Dedifferentiated amniotic fluid mesenchymal stem cell (primary cell): ENCODE measurements at regions not wholly inside any gene's neighbourhood (a gene's known extent, or its start where the extent isn't known, plus 50 kb on each side); places are given as distances from the start of the nearest gene placed in this dataset.
A peak's percentile ranks its signal among the peaks of the same experiment; 100 is the strongest.

Experiments used
- DNase-seq: peaks from one replicate; pipeline ENCODE4 v3.0.0-alpha.2; 2016; ENCODE audit errors: extremely low spot score

- no peak for DNase-seq
Measured at GRCh38 chr14:51546099-51546498, 105.6 kb upstream of the FRMD6 start.

GRCh38 chr14:51546603-51547258 lies 105.0 kb upstream of the FRMD6 start:
- DNase-seq: no peak

- peak; percentile 97 for DNase-seq
Measured at GRCh38 chr14:51547260-51547659, 104.5 kb upstream of the FRMD6 start.

- DNase-seq: no peak
Measured at GRCh38 chr14:51547701-51548100, 104.0 kb upstream of the FRMD6 start.

- no peak for DNase-seq
Measured at GRCh38 chr14:51548187-51548586, 103.5 kb upstream of the FRMD6 start.

GRCh38 chr14:51550636-51551035 lies 101.1 kb upstream of the FRMD6 start:
- DNase-seq: no peak

- DNase-seq: no peak
Measured at GRCh38 chr14:51552275-51552674, 99.4 kb upstream of the FRMD6 start.

GRCh38 chr14:51552768-51553404 lies 98.8 kb upstream of the FRMD6 start:
- DNase-seq: no peak

GRCh38 chr14:51554339-51554920 lies 97.3 kb upstream of the FRMD6 start:
- peak; percentile 69 for DNase-seq

GRCh38 chr14:51554953-51555352 lies 96.8 kb upstream of the FRMD6 start:
- no peak for DNase-seq

GRCh38 chr14:51561141-51561540 lies 90.6 kb upstream of the FRMD6 start:
- no peak for DNase-seq

GRCh38 chr14:51562816-51563215 lies 88.9 kb upstream of the FRMD6 start:
- no peak for DNase-seq

GRCh38 chr14:51563560-51563959 lies 88.2 kb upstream of the FRMD6 start:
- no peak for DNase-seq

GRCh38 chr14:51564460-51564859 lies 87.2 kb upstream of the FRMD6 start:
- DNase-seq: no peak

- no peak for DNase-seq
Measured at GRCh38 chr14:51564986-51565604, 86.6 kb upstream of the FRMD6 start.

GRCh38 chr14:51566831-51567582 lies 84.7 kb upstream of the FRMD6 start:
- no peak for DNase-seq

- DNase-seq: no peak
Measured at GRCh38 chr14:51568366-51568765, 83.3 kb upstream of the FRMD6 start.

- DNase-seq: no peak
Measured at GRCh38 chr14:51573607-51574006, 78.1 kb upstream of the FRMD6 start.

- no peak for DNase-seq
Measured at GRCh38 chr14:51574009-51574408, 77.7 kb upstream of the FRMD6 start.

GRCh38 chr14:51575349-51576116 lies 76.2 kb upstream of the FRMD6 start:
- no peak for DNase-seq

GRCh38 chr14:51576117-51576430 lies 75.6 kb upstream of the FRMD6 start:
- DNase-seq: no peak

- peak; percentile 48 for DNase-seq
Measured at GRCh38 chr14:51576879-51577278, 74.8 kb upstream of the FRMD6 start.
